ENCODE measurements at regions not wholly inside any gene's neighbourhood (a gene's known extent, or its start where the extent isn't known, plus 50 kb on each side); places are given as distances from the start of the nearest gene placed in this dataset.

DNA sequence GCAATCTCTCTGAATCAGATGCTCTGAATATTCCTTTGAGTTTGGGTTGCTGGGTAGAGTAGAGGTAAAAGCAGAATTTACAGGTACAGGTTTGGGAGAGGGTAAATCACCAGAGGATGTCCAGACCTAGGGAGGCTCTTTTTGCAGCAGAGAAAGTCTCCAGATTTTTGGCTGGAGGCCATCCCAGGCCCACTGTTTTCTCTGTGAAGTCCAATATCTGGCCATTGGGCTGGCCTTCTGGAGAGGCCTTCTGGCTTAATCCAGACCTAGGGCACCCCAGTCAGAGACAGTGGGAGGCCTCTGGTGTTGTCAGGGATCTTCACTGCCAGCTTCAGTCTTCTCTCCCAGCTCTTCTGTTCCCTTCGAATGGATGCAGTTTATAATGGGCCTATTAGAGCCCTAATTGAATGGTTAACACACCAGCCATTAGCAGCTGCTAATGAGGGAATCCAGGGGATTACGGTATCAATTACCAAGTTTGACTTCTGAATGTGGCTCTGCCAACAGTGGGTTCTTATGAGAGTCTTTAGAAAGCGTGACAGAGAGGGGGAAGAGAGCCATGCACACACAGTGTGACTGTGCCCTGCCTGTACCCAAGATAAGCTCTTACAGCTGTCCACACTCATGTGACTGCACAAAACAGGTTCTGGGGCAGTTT, 183.1 kb downstream of the EMP1 start:
- CTCF ChIA-PET: interaction anchor here (3.3 kb wide), 1 partner anchor 18 kb away, joined by 12 read pairs; no protein-coding TSS in a partner anchor
- Histone ChIP-seq H3K4me2 (no peak overlapping the region), H3K9me3 (no peaks in the 10 kb centered on the region), H3K27ac (ENCODE audit: low read depth in 2 of 2, low read length in 1 of 2) (no peak overlapping the region), H3K79me2 (ENCODE audit: insufficient read depth) (no peaks in the 10 kb centered on the region), H3K9me2 (no peaks in the 10 kb centered on the region), H3K9ac (no peak overlapping the region), H3K27me3 (ENCODE audit: insufficient read depth) (no peaks in the 10 kb centered on the region), H3K36me3 (replicated peaks in 1 of 2; ENCODE audit: control insufficient read depth in 1 of 2, insufficient read depth in 2 of 2, low read length in 1 of 2) (no peaks in the 10 kb centered on the region), H3F3A (replicated peaks; ENCODE audit: insufficient read depth) (no peaks in the 10 kb centered on the region), H3K4me1 (ENCODE audit: control insufficient read depth in 1 of 2, insufficient read depth in 2 of 2, low read depth in 1 of 2, low read length in 1 of 2) (no peaks in the 10 kb centered on the region), H3K4me3 (ENCODE audit: low read depth in 2 of 2, low read length in 1 of 2) (no peak overlapping the region), H2AFZ (ENCODE audit: low read depth) (no peak overlapping the region), H4K20me1 (ENCODE audit: insufficient read depth) (no peaks in the 10 kb centered on the region)
- WGBS (ENCODE audit: low lambda C conversion rate): 9% methylated on average over 3 of the region's 3 CpGs
- TF ChIP-seq RXRA (IDR thresholded peaks at IDR 0.05; ENCODE audit: borderline replicate concordance, low read depth): no peak
- no peak for TF ChIP-seq POLR2AphosphoS5 (IDR thresholded peaks at IDR 0.05; ENCODE audit: low read depth, low read length)
- TF ChIP-seq FOXJ3 (CRISPR knock-in tag; IDR thresholded peaks at IDR 0.05): no peak
- no peak for TF ChIP-seq MEF2A (IDR thresholded peaks at IDR 0.05; ENCODE audit: borderline replicate concordance, low read depth)
- TF ChIP-seq FOSL2 (IDR thresholded peaks at IDR 0.05; ENCODE audit: borderline replicate concordance, low read depth): no peak
- TF ChIP-seq JUND (IDR thresholded peaks at IDR 0.05): no peak
- TF ChIP-seq, protein P1, sequence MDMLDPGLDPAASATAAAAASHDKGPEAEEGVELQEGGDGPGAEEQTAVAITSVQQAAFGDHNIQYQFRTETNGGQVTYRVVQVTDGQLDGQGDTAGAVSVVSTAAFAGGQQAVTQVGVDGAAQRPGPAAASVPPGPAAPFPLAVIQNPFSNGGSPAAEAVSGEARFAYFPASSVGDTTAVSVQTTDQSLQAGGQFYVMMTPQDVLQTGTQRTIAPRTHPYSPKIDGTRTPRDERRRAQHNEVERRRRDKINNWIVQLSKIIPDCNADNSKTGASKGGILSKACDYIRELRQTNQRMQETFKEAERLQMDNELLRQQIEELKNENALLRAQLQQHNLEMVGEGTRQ (IDR thresholded peaks at IDR 0.05; ENCODE audit: borderline replicate concordance, low read depth, low read length): no peak
- TF ChIP-seq ELF1 (IDR thresholded peaks at IDR 0.05): no peak
- TF ChIP-seq, protein P2, sequence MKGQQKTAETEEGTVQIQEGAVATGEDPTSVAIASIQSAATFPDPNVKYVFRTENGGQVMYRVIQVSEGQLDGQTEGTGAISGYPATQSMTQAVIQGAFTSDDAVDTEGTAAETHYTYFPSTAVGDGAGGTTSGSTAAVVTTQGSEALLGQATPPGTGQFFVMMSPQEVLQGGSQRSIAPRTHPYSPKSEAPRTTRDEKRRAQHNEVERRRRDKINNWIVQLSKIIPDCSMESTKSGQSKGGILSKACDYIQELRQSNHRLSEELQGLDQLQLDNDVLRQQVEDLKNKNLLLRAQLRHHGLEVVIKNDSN (IDR thresholded peaks at IDR 0.05; ENCODE audit: borderline replicate concordance, low read depth): no peak
- no peak for TF ChIP-seq TEAD4 (IDR thresholded peaks at IDR 0.05; ENCODE audit: borderline replicate concordance, insufficient read depth)
- TF ChIP-seq, protein P3, sequence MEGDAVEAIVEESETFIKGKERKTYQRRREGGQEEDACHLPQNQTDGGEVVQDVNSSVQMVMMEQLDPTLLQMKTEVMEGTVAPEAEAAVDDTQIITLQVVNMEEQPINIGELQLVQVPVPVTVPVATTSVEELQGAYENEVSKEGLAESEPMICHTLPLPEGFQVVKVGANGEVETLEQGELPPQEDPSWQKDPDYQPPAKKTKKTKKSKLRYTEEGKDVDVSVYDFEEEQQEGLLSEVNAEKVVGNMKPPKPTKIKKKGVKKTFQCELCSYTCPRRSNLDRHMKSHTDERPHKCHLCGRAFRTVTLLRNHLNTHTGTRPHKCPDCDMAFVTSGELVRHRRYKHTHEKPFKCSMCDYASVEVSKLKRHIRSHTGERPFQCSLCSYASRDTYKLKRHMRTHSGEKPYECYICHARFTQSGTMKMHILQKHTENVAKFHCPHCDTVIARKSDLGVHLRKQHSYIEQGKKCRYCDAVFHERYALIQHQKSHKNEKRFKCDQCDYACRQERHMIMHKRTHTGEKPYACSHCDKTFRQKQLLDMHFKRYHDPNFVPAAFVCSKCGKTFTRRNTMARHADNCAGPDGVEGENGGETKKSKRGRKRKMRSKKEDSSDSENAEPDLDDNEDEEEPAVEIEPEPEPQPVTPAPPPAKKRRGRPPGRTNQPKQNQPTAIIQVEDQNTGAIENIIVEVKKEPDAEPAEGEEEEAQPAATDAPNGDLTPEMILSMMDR (IDR thresholded peaks at IDR 0.05): no peak
- TF ChIP-seq RCOR1 (IDR thresholded peaks at IDR 0.05; ENCODE audit: low read length): no peak
- TF ChIP-seq, protein P4, sequence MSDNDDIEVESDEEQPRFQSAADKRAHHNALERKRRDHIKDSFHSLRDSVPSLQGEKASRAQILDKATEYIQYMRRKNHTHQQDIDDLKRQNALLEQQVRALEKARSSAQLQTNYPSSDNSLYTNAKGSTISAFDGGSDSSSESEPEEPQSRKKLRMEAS (IDR thresholded peaks at IDR 0.05; ENCODE audit: low read depth): no peak
- TF ChIP-seq, protein P5, sequence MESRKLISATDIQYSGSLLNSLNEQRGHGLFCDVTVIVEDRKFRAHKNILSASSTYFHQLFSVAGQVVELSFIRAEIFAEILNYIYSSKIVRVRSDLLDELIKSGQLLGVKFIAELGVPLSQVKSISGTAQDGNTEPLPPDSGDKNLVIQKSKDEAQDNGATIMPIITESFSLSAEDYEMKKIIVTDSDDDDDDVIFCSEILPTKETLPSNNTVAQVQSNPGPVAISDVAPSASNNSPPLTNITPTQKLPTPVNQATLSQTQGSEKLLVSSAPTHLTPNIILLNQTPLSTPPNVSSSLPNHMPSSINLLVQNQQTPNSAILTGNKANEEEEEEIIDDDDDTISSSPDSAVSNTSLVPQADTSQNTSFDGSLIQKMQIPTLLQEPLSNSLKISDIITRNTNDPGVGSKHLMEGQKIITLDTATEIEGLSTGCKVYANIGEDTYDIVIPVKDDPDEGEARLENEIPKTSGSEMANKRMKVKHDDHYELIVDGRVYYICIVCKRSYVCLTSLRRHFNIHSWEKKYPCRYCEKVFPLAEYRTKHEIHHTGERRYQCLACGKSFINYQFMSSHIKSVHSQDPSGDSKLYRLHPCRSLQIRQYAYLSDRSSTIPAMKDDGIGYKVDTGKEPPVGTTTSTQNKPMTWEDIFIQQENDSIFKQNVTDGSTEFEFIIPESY (IDR thresholded peaks at IDR 0.05; ENCODE audit: borderline replicate concordance, low read depth): no peak
- no peak for TF ChIP-seq NFIC (IDR thresholded peaks at IDR 0.05; ENCODE audit: borderline replicate concordance)
- TF ChIP-seq YY1 (IDR thresholded peaks at IDR 0.05; ENCODE audit: low read depth): no peak
- TF ChIP-seq RAD21 (IDR thresholded peaks at IDR 0.05; ENCODE audit: low read length): no peak
- POLR2A ChIA-PET: no interaction called here
- no peak for DNase-seq

Data from SK-N-SH (cell line).